ENCODE measurements at regions not wholly inside any gene's neighbourhood (a gene's known extent, or its start where the extent isn't known, plus 50 kb on each side); places are given as distances from the start of the nearest gene placed in this dataset.

GRCh38 chr6:167229586-167229985 is 61.5 kb upstream of the UNC93A start:
- TF ChIP-seq TCF4 (CRISPR knock-in tag; IDR thresholded peaks at IDR 0.05; ENCODE audit: borderline replicate concordance) (no peak), TSHZ2 (CRISPR knock-in tag; IDR thresholded peaks at IDR 0.05) (no peak), ARNTL (CRISPR knock-in tag; IDR thresholded peaks at IDR 0.05; ENCODE audit: borderline replicate concordance, low read depth) (no peak)
